ENCODE measurements at regions not wholly inside any gene's neighbourhood (a gene's known extent, or its start where the extent isn't known, plus 50 kb on each side); places are given as distances from the start of the nearest gene placed in this dataset.

DNA sequence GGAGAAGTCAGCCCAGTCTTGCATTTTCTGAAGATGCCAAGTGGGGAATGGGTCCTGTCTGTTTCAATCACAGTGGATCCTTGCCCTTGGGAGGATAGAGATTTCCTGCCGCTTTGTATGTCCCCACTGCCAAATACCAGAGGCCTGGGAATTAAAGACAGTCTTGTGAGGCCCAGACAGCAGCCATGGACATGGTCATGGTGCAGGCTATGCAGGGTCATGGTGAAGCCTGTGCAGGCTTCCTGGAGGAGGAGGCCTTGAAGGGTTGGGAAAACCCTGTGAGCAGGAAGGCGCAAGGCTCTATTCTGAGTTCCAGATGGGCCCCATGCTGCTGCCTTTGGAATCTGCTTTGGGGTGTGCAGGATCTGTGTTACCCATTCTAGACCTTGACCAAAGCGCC lies 57.3 kb upstream of the PITX1 start:
- TF ChIP-seq, protein P1, sequence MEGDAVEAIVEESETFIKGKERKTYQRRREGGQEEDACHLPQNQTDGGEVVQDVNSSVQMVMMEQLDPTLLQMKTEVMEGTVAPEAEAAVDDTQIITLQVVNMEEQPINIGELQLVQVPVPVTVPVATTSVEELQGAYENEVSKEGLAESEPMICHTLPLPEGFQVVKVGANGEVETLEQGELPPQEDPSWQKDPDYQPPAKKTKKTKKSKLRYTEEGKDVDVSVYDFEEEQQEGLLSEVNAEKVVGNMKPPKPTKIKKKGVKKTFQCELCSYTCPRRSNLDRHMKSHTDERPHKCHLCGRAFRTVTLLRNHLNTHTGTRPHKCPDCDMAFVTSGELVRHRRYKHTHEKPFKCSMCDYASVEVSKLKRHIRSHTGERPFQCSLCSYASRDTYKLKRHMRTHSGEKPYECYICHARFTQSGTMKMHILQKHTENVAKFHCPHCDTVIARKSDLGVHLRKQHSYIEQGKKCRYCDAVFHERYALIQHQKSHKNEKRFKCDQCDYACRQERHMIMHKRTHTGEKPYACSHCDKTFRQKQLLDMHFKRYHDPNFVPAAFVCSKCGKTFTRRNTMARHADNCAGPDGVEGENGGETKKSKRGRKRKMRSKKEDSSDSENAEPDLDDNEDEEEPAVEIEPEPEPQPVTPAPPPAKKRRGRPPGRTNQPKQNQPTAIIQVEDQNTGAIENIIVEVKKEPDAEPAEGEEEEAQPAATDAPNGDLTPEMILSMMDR (IDR thresholded peaks at IDR 0.05; ENCODE audit: low read depth, low read length, missing input control) = no peak
- TF ChIP-seq RAD21 (IDR thresholded peaks at IDR 0.05) = no peak
- TF ChIP-seq, protein P2, sequence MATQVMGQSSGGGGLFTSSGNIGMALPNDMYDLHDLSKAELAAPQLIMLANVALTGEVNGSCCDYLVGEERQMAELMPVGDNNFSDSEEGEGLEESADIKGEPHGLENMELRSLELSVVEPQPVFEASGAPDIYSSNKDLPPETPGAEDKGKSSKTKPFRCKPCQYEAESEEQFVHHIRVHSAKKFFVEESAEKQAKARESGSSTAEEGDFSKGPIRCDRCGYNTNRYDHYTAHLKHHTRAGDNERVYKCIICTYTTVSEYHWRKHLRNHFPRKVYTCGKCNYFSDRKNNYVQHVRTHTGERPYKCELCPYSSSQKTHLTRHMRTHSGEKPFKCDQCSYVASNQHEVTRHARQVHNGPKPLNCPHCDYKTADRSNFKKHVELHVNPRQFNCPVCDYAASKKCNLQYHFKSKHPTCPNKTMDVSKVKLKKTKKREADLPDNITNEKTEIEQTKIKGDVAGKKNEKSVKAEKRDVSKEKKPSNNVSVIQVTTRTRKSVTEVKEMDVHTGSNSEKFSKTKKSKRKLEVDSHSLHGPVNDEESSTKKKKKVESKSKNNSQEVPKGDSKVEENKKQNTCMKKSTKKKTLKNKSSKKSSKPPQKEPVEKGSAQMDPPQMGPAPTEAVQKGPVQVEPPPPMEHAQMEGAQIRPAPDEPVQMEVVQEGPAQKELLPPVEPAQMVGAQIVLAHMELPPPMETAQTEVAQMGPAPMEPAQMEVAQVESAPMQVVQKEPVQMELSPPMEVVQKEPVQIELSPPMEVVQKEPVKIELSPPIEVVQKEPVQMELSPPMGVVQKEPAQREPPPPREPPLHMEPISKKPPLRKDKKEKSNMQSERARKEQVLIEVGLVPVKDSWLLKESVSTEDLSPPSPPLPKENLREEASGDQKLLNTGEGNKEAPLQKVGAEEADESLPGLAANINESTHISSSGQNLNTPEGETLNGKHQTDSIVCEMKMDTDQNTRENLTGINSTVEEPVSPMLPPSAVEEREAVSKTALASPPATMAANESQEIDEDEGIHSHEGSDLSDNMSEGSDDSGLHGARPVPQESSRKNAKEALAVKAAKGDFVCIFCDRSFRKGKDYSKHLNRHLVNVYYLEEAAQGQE (IDR thresholded peaks at IDR 0.05) = no peak
- TF ChIP-seq, protein P3, sequence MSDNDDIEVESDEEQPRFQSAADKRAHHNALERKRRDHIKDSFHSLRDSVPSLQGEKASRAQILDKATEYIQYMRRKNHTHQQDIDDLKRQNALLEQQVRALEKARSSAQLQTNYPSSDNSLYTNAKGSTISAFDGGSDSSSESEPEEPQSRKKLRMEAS (IDR thresholded peaks at IDR 0.05) = no peak

Data from liver (tissue), 3 donors.